ENCODE measurements at regions not wholly inside any gene's neighbourhood (a gene's known extent, or its start where the extent isn't known, plus 50 kb on each side); places are given as distances from the start of the nearest gene placed in this dataset.

DNA sequence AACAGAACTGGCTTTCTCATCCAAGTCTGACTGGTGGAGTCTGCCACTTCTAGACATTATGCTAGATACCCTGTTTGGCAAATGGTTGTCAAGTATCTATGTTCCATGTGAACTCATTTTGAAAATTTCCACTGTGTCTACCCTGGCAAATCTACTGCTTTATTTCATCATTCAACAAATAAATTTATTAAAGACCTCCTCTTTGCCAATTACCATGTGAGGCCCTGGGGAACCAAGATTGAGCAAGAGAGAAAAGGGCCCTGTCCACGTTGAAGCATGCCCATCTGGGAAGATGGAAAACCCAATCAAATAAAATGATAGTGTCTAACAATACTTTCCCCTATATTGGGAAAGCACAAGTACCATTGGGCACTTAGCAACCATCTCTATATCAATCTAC is 582.4 kb downstream of the IRS1 start:
- DNase-seq, result no peak

DNA sequence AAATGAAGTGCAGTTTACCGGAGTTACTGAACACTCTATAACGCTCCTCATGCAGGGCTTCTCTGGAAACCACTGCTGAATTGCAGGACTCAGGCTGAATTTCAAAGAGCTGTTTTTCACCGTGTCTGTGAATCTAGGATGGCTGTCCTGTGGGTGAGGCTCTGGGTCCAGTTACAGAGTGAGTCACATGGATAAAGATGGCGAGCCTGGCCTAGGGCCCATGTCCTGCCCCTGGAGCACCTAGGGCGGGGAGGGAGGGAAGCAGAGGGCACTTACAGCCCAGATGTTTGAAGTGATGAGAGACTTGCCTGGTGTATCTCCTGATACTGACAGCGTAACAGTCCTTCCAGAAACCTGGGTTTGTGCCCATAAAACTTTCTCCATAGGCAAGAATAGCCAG is 583.0 kb downstream of the IRS1 start:
- no peak for DNase-seq

DNA sequence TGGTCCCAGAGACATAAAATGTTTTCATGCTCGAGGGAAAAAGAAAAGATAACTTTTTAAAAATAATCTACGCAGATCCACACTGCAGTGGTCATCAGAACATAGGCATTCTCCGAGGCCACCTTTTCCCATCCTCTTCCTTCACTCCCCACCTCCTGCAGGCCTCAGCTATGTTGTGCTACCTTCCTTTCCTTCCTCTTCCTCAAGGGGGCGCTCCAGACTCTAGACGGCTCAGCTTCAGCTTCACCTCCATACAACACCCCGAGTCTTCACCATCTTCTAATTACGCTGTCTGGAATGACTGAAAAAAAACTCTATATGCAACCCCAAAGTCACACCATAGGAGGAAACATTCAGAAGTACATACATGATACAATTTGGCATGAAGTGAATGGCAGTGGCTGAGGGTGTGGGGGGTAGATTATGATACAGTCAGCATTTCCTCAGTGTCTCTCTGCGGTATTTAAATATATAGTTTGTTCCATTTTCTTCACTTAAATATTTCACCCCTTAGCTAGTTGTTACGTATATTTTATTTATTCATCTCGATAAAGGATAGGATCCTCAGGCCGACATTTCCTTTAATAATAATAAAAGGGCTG is 583.6 kb downstream of the IRS1 start:
- peak in 33 of 56 donors; percentile 1 to 56 (median 6) for DNase-seq

DNA sequence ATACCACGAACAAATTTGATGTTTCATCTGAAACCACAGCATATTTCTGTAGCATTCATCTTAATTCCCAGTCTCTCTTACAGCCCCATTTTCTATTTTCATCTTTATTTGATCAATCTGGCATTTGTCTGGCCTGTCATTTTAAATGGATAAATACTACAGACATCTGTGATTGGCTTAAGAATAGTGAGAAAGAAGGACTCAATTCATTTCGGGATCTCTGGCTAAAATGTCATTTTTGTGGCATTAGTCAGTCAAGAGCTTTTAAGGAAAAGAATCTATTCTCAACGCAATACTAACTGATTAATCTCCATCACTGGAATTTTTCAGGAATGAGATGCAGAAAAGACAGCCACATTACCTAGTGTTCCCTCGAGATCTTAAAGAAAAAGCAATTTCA is 585.9 kb downstream of the IRS1 start:
- no peak for DNase-seq

DNA sequence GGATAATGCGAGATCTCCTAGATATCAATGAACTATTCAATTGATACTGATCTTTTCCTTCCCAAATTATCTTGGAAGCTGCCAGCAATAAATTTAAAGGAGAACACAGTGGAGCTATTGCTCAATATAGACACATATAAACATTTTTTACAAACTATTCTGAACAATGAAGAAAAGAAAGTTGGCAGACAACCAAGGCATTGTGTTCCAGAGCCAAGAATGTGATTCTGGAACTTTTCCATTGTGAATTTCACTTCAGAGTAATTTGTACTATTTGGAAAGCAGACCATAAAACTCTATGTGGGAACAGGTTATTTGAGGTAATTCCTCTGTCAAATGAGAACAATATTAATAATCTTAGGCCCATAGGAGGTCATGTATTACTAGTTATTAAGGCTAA is 588.2 kb downstream of the IRS1 start:
- no peak for DNase-seq

DNA sequence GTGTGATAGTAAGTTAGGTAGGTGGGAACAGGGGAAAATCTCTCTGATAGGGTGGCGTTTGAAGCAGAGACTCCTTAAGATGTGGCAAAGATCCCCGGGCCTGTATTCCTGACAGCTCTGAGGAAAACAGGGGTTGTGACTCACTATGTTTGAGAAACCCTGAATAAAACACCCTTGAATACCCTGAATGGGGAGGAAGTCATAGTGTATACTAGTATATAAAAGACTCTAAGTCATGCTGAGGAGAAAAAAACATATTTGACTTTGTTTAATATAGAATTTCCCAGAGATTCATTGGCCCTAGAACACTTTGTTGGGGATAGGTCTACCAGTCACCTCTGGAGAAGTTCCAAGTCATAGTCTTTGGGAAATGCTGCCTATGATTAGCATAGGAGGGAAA is 590.9 kb downstream of the IRS1 start:
- DNase-seq, result no peak

DNA sequence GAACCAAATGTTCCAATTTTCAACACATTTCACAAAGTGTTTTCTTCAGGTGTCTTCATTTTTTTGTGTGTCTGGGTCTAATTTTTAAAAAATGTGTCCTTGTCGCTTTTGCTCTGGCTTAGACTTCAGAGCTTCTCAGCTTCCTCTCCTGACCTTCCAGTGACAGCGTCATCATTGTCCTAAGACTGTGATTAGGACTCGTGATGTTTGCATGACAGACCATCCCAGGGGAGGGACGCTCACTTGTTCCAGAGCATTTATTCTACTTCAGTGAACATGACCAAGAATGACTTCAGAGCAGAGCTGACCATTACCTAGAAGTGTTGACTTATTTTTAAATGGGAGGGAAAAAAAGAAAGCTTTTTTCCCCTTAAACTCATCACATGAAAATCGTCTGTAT is 591.9 kb downstream of the IRS1 start:
- DNase-seq, result no peak

DNA sequence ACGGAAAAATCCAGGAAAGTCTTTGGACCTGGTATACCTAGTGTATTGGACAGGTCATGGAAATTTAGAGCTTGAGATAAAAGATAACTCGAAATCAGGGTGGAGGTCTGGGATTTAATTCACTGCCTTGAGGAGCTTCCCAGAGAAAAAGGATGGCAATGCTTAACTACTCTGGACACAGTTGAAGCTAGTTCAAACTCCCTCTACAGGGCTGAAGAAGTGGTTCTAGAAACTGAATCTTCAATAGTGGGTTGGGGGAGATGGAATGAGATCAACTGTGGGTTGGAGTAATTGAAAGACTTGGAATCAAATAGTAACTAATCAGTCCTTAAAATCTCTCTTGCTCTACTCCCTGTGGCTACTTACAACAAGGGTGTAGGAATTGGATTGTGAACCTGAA is 600.1 kb downstream of the IRS1 start:
- DNase-seq, result no peak

DNA sequence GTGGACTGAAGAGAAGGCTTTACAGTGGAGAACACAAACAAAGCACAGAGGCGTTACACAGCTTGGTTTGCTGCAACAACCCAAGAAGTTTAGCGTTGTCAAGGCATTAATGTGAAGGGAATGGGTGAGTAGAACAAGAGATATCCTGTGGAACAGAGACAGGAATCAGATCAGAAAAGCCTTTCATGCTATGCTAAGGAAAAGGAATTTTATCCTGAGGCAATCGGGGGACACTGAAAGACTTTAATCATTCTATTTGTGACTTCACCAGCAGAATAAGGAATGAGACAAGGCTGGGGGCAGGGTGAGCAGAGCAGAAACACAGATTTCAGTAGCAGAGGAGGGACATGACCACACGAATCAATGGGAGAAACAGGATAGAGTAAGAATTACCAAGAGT is 600.7 kb downstream of the IRS1 start:
- no peak for DNase-seq

DNA sequence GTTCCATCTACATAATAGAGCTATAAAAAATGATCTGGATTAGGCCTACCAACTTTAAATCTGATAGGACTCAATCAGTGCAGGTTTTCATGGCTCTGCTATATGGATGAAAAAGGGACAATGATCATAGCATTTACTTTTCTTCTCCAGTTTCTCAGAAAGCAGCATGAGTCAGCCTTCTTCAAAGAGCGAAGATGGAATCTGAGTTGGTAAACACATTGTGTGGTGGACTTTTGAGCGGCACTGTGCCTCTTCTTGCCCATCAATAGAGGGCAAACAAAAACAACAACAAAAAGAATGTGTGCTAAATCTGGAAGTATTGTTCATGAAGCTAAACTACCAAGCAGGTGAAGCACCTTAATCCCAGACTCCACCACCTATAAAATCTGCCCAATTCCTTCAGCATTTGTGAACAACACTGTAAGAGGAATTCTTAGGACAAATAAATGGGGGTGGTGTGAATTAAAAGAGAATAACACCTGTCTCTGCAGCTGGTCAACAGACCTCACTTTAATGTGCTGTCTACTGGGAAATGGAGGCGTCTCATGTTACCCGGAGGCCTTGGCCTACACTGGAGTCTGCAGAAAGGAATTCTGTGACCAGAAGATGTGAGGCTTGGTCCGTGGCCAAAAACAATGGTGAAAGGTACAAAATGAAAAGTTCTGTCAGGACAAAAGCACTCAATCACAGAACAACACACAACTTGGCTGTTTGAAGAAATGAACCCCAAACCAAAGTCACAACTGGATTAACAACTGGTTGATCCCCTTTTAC is 609.0 kb downstream of the IRS1 start:
- no peak for DNase-seq

DNA sequence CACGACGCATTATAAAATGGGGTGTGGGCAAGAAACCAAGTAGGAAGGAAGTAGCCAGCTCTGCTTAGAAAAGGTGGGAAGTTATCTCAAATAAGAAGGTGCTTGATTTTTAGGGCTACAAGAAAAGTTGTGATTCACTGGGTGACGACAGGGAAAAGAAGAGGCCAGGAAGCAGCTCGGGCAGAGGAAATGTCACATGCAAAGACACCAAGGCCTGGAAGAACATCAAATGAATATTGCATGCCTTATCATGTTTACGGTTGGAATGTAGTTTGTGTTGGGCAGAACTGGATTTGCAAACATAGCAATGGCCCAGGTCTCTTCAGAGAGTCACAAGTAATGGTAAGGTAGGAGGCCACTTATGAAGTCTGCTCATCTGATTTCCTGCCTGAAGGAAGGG is 610.6 kb downstream of the IRS1 start:
- DNase-seq, result no peak

DNA sequence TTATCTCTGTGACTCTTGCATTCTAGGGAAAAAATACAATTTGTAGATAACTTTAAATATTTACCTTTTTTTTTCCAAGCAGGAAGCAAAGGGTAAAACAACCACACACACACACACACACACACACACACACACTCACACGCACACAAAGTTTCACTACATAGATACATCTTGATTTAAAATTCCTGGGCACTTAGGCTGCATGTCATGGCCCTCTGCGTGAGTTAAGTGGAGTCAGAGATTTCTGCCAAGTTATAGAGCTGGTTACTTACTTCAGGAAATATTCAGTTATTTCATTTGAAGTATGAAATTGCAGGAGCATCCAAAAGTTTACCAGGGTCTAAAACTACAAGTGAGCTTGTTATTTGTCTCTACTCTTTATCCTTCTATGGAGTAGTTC is 612.0 kb downstream of the IRS1 start:
- DNase-seq, result no peak

DNA sequence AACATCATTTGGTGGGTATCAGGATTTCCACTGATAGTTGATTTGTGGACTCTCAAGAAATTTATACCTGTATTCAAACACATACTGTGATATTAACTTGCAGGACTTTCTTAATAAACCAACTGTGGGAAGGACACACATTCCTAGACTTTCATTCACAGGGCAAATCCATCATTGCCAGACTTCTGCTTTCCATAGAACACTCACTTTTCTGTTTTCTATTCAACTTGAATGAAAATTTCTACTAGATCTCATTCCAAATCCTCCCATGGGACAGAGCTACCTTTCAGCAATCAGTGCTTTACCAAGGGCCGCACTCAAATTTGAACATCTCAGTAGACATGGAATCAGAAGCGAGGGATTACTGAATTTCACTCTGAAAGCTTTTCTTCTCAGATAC is 612.5 kb downstream of the IRS1 start:
- DNase-seq, result no peak

DNA sequence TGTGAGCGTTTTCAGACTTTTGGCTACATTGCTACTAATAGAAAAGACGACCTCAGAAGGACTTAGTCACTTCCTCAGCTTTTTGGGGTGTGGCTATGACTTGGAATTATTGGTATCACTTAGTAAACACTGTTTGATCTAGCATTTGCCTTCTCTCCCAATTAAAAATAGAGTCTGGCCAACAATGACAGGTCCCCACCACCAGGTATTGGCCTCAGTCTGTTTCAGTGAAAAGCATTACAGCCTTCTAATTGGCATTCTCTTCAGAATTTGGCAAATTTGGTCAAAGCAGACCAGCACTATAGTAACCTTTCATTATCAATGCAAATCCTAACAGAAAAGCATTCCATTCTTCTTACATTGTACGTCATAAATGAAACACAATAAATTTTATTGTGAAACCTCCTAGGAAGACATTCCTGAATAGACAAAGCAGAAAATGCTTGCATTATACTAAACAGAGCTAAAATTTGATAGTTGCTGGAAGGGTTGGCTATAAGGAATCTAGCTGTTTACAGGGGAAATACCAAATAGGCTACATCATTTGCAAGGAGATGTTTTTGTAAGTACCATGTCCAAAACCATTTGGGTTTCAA is 613.9 kb downstream of the IRS1 start:
- DNase-seq, result no peak

DNA sequence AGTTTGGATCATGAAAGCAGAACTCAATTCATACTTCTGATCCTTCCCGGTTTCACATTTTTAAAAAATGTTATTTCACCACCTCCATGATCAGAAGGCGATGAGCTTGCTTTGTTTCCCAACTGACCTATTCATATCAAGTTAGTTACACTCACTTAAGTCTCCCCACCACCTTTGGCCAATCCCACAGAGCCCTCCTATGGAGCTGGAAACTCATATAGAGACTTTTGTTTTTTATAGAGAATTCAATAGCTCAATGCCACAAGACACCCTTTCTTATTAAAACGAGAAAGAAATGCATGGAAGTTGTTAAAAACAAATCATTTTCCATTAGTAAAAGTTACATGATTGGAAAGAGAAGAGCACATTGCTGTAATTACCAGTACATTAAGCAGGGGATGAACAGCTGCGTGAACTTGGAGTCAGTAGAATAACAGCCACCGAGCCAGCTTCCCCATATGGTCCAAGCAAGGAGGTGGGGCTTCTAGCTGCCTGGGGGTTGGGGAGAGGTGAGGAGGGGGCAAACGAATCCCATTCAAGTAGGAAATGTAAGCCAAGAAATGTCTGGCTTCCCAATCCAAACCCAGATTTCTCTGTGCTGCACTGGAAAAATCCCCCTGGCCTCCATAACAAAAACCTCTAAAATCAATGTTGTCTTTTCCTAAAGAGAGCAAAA is 614.5 kb downstream of the IRS1 start:
- peak in 2 of 56 donors; percentile 1 for DNase-seq

DNA sequence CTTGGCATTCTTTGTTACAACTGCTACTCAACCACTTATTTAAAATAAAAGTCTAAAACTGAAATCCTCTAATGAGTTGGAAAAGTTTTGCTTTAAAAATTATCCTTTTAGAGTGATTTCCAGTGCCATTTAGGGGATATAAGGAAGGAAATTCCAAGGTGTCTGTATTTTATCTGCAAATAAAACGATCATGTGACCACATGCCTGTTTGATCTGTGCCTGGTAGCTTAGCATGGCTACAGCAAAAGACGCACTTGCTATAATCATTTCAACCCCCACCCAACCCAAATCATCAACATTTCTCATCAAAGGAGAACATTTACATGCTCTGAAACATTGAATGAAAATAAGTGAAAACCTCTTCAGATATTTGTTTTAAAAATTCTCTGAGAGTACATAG is 615.1 kb downstream of the IRS1 start:
- no peak for DNase-seq

DNA sequence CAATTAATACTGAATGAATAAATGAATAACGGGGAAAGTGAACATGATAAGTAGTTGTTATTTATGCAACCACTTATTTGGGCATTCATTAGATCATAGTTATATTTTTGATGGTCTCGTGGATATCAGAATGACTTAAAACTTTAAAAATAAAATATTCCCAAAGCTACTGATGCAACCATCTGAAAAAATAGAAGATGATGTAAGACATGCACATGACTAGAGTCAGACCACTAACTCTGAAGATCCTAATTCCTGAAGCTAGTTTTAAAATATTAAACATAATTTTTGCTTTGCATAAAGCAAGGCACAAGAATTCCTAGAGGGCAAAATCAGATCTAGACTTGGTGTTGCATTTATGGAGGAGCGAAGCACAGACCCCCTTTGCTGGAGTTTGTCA is 616.1 kb downstream of the IRS1 start:
- DNase-seq, result no peak

DNA sequence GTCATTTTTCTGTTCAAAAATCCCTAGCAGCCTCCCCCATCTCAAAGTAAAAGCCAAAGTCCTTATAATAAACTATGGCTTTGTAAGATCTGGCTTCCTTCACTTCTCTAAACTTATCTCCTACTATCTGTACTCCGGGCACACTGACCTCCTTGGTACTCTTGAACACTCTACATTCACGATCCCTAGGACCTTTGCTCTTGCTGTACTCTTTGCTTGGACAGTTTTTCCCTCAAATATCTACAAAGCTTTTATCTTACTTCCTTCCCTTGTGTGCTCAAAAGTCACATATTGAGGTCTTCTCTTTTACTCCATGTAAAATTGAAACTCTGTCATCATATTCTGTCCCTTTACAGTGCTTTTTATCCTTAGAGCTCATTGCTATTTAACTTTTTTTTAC is 616.6 kb downstream of the IRS1 start:
- no peak for DNase-seq

DNA sequence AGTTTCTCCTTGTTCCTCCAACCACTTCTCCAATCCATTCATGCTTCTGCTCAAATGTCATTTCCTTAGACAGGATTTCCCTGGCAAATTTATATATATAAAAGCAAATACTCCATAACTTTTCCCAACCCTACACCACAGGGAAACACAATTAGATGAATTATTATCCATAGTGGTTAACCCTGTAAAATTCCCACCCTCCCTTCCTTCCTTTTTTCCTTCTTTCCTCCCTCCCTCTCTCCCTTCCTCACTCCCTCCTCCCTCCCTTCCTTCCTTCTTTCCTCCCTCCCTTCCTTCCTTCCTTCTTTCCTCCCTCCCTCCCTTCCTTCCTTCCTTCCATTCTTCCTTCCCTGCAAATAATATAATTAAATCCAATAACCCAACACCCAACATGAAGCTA is 617.7 kb downstream of the IRS1 start:
- no peak for DNase-seq

DNA sequence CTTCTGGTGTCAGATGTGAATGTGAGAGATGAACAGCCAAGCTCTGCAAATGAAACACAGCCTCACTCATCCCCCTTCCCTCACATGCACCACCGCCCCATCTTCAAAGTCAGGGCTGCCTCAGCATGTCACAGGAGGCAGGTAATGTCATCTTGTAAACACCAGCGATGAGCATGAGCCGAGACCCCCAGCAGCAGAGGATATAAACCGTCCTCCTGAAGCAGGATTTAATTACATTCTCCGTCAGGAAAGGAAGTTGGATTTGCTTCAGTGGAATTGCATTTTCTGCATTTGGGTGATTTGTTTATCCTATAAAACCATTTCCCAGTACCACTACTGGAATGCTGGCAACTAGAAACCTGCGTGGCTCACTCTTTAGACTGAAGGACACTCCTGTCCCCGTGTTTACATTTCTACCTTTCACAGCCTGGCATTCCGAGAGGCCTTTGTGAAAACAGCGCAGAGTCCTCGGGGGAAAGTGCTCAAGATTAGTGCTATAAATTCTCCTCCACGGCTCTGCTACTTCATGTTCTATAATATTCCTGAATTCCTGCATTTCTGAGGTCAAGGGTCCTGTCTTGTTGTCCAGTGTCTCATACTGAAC is 619.2 kb downstream of the IRS1 start:
- no peak for DNase-seq

DNA sequence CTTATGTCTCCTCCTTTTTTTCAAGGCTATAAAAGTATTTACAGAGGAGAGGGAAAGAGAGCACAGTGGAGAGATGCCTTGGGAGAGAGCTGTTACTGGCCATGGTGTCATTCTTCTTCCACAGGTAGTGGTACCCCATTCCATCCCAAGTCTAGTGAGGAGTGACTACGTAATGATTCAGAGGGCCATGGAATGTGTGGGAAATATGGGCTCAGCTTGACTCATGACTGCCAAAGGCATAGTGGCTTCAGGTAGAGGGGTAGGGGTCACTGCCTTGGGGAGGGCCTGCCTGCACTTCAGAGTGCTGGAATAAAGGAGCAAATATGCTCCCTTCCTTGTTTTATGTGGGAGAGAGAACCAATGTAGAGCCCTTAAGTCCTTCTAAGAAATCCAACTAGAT is 620.6 kb downstream of the IRS1 start:
- DNase-seq, result no peak

Data from amygdala (tissue), 56 donors.